Lower lobe of right lung (tissue), 2 donors: ENCODE measurements at regions not wholly inside any gene's neighbourhood (a gene's known extent, or its start where the extent isn't known, plus 50 kb on each side); places are given as distances from the start of the nearest gene placed in this dataset.

Experiments
- ATAC-seq, 2 donors: fragments of 200-7000 bp; cut with Tn5 transposase; one replicate each; pipeline ENCODE4 v1.9.1; 2020 to 2022; ENCODE audit warnings: mild to moderate bottlenecking in 2 of 2, moderate library complexity in 2 of 2
- DNase-seq: peaks from one replicate; pipeline ENCODE4 v3.0.0-alpha.2; 2020
- H3K27ac ChIP-seq: fragments of 200-600 bp; one replicate; pipeline ENCODE4 v1.8.0; 2022
- H3K27me3 ChIP-seq: fragments of 200-600 bp; one replicate; pipeline ENCODE4 v1.8.0; 2022; ENCODE audit warnings: low read depth
- H3K36me3 ChIP-seq: fragments of 200-600 bp; one replicate; pipeline ENCODE4 v1.8.0; 2022; ENCODE audit warnings: mild to moderate bottlenecking
- H3K4me1 ChIP-seq: fragments of 200-600 bp; one replicate; pipeline ENCODE4 v1.8.0; 2022
- H3K4me3 ChIP-seq: fragments of 200-600 bp; one replicate; pipeline ENCODE4 v1.8.0; 2022; ENCODE audit warnings: mild to moderate bottlenecking
- H3K9me3 ChIP-seq: fragments of 200-600 bp; one replicate; pipeline ENCODE4 v1.8.0; 2022
- CTCF ChIP-seq: fragments of 200-600 bp; IDR thresholded peaks from one replicate; pipeline ENCODE4 v1.8.0; 2022; ENCODE audit warnings: antibody characterized with exemption, mild to moderate bottlenecking
- intact Hi-C: fragments of 100-400 bp; cut with DNase I; formaldehyde crosslinking; loops from one replicate; pipeline ENCODE4 v1.11.0; 2022
- donor health status: DM: no; HTN: yes; CAD: no; lungs with severe emphysema.

DNA sequence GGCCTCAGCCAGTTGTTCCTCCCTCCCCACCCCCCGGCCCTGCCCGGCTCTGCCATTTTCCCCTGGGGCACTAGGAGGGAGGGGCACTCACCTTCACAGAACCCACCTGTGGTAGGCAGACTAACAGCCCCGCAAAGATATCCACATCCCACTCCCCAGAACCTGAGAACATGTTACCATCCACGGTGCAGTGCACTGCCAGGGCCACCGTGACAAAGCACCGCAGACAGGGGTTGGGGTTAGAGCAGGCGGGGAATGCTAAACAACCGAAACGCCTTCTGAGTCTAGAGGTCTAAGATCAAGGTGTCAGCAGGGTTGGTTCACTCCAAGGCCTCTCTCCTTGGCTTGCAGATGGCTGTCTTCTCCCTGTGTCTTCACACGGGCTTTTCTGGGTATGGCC is 57.4 kb upstream of the NCOR2 start:
- H3K9me3 ChIP-seq: no peaks in the 10 kb centered on the region
- DNase-seq: no peak
- H3K36me3 ChIP-seq: no peaks in the 10 kb centered on the region
- ATAC-seq: no peak
- no peaks in the 10 kb centered on the region for H3K27me3 ChIP-seq
- peaks cover 51% of the 10 kb centered on the region for H3K4me1 ChIP-seq
- no peak overlapping the region for H3K27ac ChIP-seq
- no peak for TF ChIP-seq CTCF
- intact Hi-C loops: no loop called here
- H3K4me3 ChIP-seq: no peak overlapping the region

- TF ChIP-seq CTCF: no peak
- ATAC-seq: no peak
- intact Hi-C loops: no loop called here
- Histone ChIP-seq H3K27me3 (no peaks in the 10 kb centered on the region), H3K4me3 (no peak overlapping the region), H3K9me3 (no peaks in the 10 kb centered on the region), H3K27ac (no peak overlapping the region), H3K4me1 (peaks cover 51% of the 10 kb centered on the region), H3K36me3 (no peaks in the 10 kb centered on the region)
- no peak for DNase-seq
These were observed 56.1 kb upstream of the NCOR2 start for GRCh38 chr12:124623344-124624035.

GRCh38 chr12:124622764-124623163 is 55.4 kb upstream of the NCOR2 start:
- H3K36me3 ChIP-seq: no peaks in the 10 kb centered on the region
- no peaks in the 10 kb centered on the region for H3K9me3 ChIP-seq
- H3K4me1 ChIP-seq: peaks cover 51% of the 10 kb centered on the region
- intact Hi-C loops: no loop called here
- no peak overlapping the region for H3K27ac ChIP-seq
- TF ChIP-seq CTCF: no peak
- peak in 1 of 2 donors; percentile 5 for ATAC-seq
- H3K4me3 ChIP-seq: no peak overlapping the region
- H3K27me3 ChIP-seq: no peaks in the 10 kb centered on the region
- DNase-seq: no peak

DNA sequence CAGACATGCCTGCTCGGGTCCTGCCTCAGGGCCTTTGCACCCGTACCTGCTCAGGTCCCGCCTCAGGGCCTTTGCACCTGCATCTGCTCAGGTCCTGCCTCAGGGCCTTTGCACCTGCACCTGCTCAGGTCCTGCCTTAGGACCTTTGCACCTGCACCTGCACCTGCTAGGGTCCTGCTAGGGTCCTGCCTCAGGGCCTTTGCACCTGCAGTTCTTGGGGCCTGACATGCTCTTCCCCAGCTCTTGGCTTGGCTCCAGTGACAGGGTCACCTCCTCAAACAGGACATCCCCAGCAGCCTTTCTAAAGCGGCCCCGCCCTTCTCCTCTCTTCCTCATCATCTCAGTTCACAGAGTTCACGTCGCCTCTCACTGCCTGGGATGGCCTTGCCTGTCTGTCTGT is 54.9 kb upstream of the NCOR2 start:
- peak; percentile 57 for DNase-seq
- H3K27me3 ChIP-seq: no peaks in the 10 kb centered on the region
- no peaks in the 10 kb centered on the region for H3K9me3 ChIP-seq
- H3K4me3 ChIP-seq: no peak overlapping the region
- peaks cover 48% of the 10 kb centered on the region for H3K4me1 ChIP-seq
- intact Hi-C loops: no loop called here
- TF ChIP-seq CTCF: no peak
- no peaks in the 10 kb centered on the region for H3K36me3 ChIP-seq
- H3K27ac ChIP-seq: peak overlapping the region; percentile 75
- no peak for ATAC-seq

GRCh38 chr12:124621296-124621660 is 53.9 kb upstream of the NCOR2 start:
- peak; percentile 83 to 93 for ATAC-seq
- intact Hi-C loops: no loop called here

More at GRCh38 chr12:124621296-124621660, 53.9 kb upstream of the NCOR2 start:
- no peaks in the 10 kb centered on the region for H3K36me3 ChIP-seq
- TF ChIP-seq CTCF: no peak
- H3K4me1 ChIP-seq: peaks cover 37% of the 10 kb centered on the region
- H3K4me3 ChIP-seq: no peak overlapping the region
- H3K27me3 ChIP-seq: no peaks in the 10 kb centered on the region
- no peaks in the 10 kb centered on the region for H3K9me3 ChIP-seq
- peak overlapping the region; percentile 75 for H3K27ac ChIP-seq
- DNase-seq: peak; percentile 87
